ENCODE measurements at regions not wholly inside any gene's neighbourhood (a gene's known extent, or its start where the extent isn't known, plus 50 kb on each side); places are given as distances from the start of the nearest gene placed in this dataset.

GRCh38 chr1:55828044-55828443, 612.9 kb upstream of the USP24 start:
- Histone ChIP-seq H3K27me3 (replicated peaks in 1 of 4; ENCODE audit: control insufficient read depth in 3 of 4, extremely low read depth in 1 of 4, insufficient read depth in 3 of 4, low read length in 3 of 4) (no peaks in the 10 kb centered on the region), H3K4me2 (ENCODE audit: insufficient read depth in 1 of 2, low read depth in 2 of 2, low read length in 2 of 2) (no peak overlapping the region), H4K8ac (ENCODE audit: extremely low read depth, insufficient read depth, low read length) (no peak overlapping the region), H3K9me3 (ENCODE audit: insufficient read depth in 2 of 2, low read depth in 1 of 2, low read length in 1 of 2) (no peaks in the 10 kb centered on the region), H2BK12ac (ENCODE audit: low read depth, low read length) (no peak overlapping the region), H3K4me3 (ENCODE audit: extremely low read depth in 1 of 4, insufficient read depth in 2 of 4, low read depth in 3 of 4, low read length in 4 of 4) (no peak overlapping the region), H2BK5ac (ENCODE audit: low read depth, low read length) (no peak overlapping the region), H2AFZ (ENCODE audit: low read length) (no peak overlapping the region), H4K20me1 (replicated peaks in 1 of 2; ENCODE audit: control insufficient read depth in 1 of 2, insufficient read depth in 2 of 2, low read length in 2 of 2) (no peaks in the 10 kb centered on the region), H3K56ac (replicated peaks; ENCODE audit: insufficient read length, low read depth, low read length) (no peak overlapping the region), H2BK20ac (ENCODE audit: low read length) (no peak overlapping the region), H2BK15ac (ENCODE audit: low read length) (no peak overlapping the region), H4K91ac (replicated peaks; ENCODE audit: insufficient read length, low read length) (no peak overlapping the region), H3K23ac (ENCODE audit: insufficient read length) (no peak overlapping the region), H3K9ac (replicated peaks in 1 of 4; ENCODE audit: extremely low read depth in 1 of 4, low read depth in 3 of 4, low read length in 3 of 4) (no peak overlapping the region), H3K4ac (replicated peaks; ENCODE audit: insufficient read length, low read depth, low read length) (no peak overlapping the region), H3K23me2 (ENCODE audit: low read depth, low read length) (no peaks in the 10 kb centered on the region), H3K4me1 (replicated peaks in 1 of 4; ENCODE audit: control insufficient read depth in 3 of 4, insufficient read depth in 4 of 4, low read length in 3 of 4) (no peaks in the 10 kb centered on the region), H3K79me1 (ENCODE audit: low read depth, low read length) (no peaks in the 10 kb centered on the region), H3K36me3 (ENCODE audit: control insufficient read depth in 2 of 4, insufficient read depth in 4 of 4, low read length in 3 of 4) (no peaks in the 10 kb centered on the region), H3K79me2 (ENCODE audit: control insufficient read depth in 1 of 2, insufficient read depth in 2 of 2, low read length in 2 of 2) (no peaks in the 10 kb centered on the region), H4K5ac (ENCODE audit: insufficient read length, low read depth, low read length) (no peak overlapping the region), H3K14ac (ENCODE audit: insufficient read length) (no peak overlapping the region), H3K27ac (ENCODE audit: low read depth, low read length) (no peak overlapping the region), H2AK5ac (ENCODE audit: low read depth, low read length) (no peak overlapping the region), H2BK120ac (replicated peaks; ENCODE audit: low read depth, low read length) (no peak overlapping the region), H3K18ac (ENCODE audit: extremely low read depth, low read length) (no peak overlapping the region)
- WGBS, 2 experiments (ENCODE audit: extremely low coverage in 1 of 2, insufficient coverage in 1 of 2, insufficient read length in 1 of 2, insufficient replicate concordance in 2 of 2, low coverage in 1 of 2, low lambda C conversion rate in 2 of 2, missing lambda C conversion rate in 1 of 2): 90% methylated on average over 5 of the region's 5 CpGs; no CpG with 5 or more reads in 1 of the 2 experiments
- ChIA-PET POLR2A (ENCODE audit: partially characterized antibody) (no interaction called here), CTCF (ENCODE audit: partially characterized antibody) (interaction anchor here (1.2 to 1.4 kb wide), 2 partner anchors 11 to 452 kb away, joined by 4 to 5 read pairs; no protein-coding TSS in a partner anchor)
- no peak for FAIRE-seq
- no peak for DNase-seq (ENCODE audit: low read depth in 1 of 2, low spot score in 2 of 2)
- no peak for TF ChIP-seq TAF7 (optimal IDR thresholded peaks at IDR 0.05; ENCODE audit: borderline replicate concordance, low read depth, low read length)
- no peak for TF ChIP-seq GABPA (IDR thresholded peaks at IDR 0.05; ENCODE audit: borderline replicate concordance, insufficient read depth, low read length)
- no peak for TF ChIP-seq CTBP2 (IDR thresholded peaks at IDR 0.05; ENCODE audit: borderline replicate concordance, insufficient read depth, insufficient read length, low read length)
- no peak for TF ChIP-seq CBX8 (IDR thresholded peaks at IDR 0.05; ENCODE audit: borderline replicate concordance, low read depth, low read length)
- TF ChIP-seq YY1 (IDR thresholded peaks at IDR 0.05; ENCODE audit: low read depth, low read length): no peak
- no peak for TF ChIP-seq SIN3A (conservative IDR thresholded peaks at IDR 0.05 in 1 of 2, IDR thresholded peaks at IDR 0.05 in 1 of 2; ENCODE audit: low read depth in 1 of 2, low read length in 2 of 2)
- TF ChIP-seq CEBPB (IDR thresholded peaks at IDR 0.05; ENCODE audit: low read depth, low read length): no peak
- no peak for TF ChIP-seq SP1 (IDR thresholded peaks at IDR 0.05; ENCODE audit: low read depth, low read length)
- no peak for TF ChIP-seq NRF1 (IDR thresholded peaks at IDR 0.05; ENCODE audit: low read depth, low read length)
- no peak for TF ChIP-seq JUN (IDR thresholded peaks at IDR 0.05; ENCODE audit: low read depth, low read length)
